SKM-1 (cell line): ENCODE measurements at regions not wholly inside any gene's neighbourhood (a gene's known extent, or its start where the extent isn't known, plus 50 kb on each side); places are given as distances from the start of the nearest gene placed in this dataset.

Experiments
- DNase-seq: peaks from one replicate; lab custom pipeline; 2025; ENCODE audit not compliant: unreplicated experiment; lab: John Stamatoyannopoulos, UW

- no peak for DNase-seq
Observed at GRCh38 chr18:77442393-77442792, 192.7 kb downstream of the GALR1 start.

DNA sequence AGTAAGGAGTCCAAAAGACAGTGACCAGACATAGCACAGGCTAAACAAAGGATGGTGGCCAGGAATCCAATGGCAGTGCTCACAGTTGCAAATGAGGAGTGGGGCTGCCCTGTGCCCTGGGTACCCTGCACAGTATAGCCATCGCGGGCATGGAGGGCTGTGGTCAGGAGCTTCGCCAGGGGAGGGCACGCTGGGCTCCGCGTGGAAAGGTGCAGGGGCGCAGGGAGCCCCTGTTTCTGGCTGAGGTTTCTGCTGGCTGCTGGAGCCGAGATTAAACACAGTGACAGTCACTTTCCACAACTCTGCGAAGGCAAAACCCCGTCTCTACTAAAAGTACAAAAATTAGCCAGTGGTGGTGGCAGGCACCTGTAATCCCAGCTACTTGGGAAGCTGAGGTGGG lies 194.7 kb downstream of the GALR1 start:
- no peak for DNase-seq

- no peak for DNase-seq
Observed at GRCh38 chr18:77448046-77448445, 198.4 kb downstream of the GALR1 start.

- no peak for DNase-seq
Observed at GRCh38 chr18:77455004-77455403, 205.4 kb downstream of the GALR1 start.

- DNase-seq = no peak
Observed at GRCh38 chr18:77457681-77458080, 208.0 kb downstream of the GALR1 start.

- no peak for DNase-seq
Observed at GRCh38 chr18:77461062-77461688, 211.5 kb downstream of the GALR1 start.

DNA sequence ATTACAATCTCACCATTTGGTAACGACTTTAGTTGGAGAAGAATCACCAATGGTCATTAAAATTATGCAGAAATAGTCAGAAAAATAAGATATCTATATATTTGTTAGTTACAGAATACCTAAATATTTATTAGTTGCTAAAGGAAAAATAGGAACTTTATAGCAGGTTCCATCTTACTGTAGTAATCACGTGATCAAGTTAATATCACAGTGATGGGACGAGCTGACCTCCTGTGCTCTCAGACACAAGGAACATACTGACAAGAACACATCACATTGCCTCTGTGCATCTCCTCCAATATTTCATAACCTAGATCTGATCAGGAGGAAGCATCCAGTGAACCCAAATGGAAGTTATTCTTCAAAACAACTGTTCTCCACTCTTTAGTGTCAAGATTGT lies 215.3 kb downstream of the GALR1 start:
- no peak for DNase-seq

DNA sequence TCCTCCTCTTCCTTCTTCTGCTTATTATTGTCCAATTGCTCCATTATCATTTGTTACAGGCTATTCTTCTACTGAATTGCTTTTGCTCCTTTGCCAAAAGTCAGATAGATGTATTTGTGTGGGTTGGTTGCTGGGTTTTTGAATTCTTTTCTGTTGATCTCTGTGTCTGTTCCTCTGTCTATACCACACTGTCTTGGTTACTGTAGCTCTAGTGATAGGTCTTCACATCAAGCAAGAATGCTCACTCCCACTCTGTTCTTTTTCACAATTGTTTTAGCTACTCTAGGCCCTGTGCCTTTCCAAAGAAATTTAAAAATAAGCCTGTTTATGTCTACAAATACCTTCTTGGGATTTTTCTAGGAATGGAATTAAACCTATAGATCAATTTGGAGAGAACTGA lies 217.2 kb downstream of the GALR1 start:
- no peak for DNase-seq

DNA sequence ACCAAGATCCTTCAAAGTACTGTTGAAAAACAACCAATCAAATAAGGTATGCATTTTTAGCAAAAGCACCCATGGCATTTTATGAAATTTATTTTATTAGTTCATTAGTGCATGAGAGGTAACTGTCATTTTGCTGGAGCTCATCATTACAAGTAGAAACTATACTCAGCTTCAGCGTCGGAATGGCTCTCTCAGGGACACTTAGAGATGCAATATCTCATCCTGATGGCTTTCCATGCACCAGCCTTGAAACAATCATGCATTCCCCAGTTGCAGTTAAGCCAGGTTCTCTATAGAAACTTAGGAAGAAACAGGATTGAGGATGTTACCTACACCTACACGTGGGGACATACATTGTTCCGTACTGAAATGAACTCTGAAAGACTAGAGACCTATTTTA lies 219.5 kb downstream of the GALR1 start:
- DNase-seq = no peak

DNA sequence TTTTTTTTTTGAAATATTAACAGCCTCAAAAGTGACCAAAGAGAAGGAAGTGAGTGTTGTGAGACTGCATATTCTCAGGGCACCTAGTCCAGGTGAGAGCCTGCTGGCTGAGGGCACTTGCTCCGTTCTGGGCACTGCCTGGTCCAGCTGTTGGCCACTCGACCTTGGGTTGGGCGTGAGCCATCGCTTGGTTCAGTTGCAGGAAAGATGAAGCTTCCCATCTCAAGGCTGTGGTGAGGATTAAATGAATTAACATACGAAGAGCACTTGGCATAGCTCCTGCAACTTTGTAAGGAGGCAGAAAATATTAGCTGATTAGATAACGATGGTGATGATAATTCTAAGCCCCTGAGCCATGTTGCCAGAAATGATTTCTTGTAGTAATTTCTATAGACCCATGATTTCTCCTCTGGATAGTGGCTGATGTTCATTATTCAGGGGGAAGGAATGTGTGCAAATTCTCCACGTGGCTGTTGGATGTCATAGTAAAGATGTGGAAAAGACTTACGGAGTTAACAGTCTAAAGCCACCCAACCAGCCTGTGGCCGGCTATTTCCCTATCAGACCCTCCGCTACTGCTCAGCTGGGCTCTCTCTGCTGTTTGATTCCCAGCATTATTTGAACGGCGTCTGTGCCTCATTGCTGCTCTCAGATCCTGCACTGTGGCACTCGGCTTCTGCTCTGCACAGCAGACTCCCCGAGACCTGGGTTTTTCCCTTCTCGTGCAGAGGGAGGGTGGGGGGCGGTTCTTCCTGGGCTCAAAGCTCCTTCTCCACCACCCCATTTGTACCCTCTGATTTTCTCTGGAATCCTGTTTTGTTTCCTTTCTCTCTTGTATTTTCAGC lies 221.1 kb downstream of the GALR1 start:
- no peak for DNase-seq

DNA sequence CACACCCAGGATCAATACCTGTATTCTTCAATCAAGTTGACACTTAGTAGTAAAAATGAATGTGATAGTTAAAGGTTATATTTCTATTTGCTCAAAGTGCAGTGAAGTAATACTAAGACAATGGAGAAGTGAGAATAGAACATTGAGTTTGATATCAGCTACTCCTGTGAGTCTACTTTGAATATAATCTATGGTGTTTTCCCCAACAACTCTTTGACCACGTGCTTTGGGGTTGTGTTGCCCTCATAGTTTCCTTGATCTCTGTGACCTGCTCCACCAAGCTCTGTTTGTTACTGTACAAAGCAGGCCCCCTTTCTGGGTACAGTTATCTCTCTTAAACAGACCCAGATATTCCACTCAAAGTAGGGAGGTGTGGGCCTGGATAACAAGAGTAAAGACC lies 222.9 kb downstream of the GALR1 start:
- DNase-seq = no peak

DNA sequence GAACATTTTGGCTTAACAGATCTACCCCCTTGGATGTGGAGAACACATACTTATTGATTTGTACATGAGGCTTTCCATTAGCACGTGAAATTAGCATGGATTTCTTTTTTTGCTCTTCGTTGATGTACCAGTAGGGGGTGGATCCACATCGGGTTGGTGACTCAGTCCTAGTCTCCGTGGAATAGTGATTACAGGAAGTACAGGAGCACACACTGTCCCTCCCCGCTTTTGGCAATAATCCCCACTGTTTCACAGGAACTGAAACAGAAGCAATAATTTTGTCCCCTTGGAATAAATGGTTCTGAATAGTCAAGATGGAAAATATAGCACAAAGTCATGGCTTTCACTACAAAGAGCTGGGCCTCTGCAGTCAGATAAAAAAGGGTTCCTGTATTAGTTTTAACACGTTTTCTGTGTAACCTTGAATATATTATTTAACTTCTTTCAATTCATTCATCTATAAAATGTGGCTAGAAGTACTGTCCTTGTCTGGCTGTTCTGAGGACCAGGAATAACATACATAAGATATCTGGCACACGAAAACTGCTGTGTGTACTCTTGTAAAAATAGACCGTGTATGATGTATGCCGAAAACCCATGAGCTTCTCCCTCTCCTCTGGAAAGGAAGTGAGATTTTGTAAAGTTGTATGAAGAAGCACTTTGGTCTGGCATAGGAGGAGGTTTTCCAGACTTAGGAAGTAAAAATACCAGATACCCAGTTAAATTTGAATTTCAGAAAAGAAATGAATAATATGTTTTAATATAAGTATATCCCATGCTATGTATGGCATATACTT lies 229.2 kb downstream of the GALR1 start:
- DNase-seq = peak; percentile 12

DNA sequence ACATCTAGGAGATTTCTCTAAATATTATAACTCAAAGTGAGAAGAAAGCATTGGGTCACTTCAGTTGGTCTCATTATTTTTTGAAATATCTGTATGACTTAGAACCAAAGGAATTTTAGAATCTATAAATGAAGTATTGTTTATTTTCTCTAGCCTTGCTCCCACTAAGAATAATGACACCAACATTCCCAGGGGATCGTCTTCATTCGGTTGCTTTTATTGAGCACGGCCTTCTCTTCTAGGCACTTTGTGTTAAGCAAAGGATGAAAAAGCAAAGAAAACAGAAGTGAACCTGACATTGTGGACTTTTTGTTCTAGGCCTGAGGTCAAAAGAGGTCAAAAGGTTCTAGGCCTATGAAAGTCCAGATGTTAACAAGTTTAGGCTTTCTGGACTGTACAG lies 231.9 kb downstream of the GALR1 start:
- DNase-seq = no peak

- DNase-seq = no peak
Observed at GRCh38 chr18:77482190-77483085, 232.8 kb downstream of the GALR1 start.

GRCh38 chr18:77486985-77487384 lies 237.3 kb downstream of the GALR1 start:
- DNase-seq = no peak

GRCh38 chr18:77487951-77488740 lies 238.5 kb downstream of the GALR1 start:
- DNase-seq = no peak

- DNase-seq = no peak
Observed at GRCh38 chr18:77495079-77495478, 245.4 kb downstream of the GALR1 start.

- no peak for DNase-seq
Observed at GRCh38 chr18:77495982-77496690, 246.5 kb downstream of the GALR1 start.

GRCh38 chr18:77501266-77501665 lies 251.6 kb downstream of the GALR1 start:
- DNase-seq = no peak
